ENCODE measurements at regions not wholly inside any gene's neighbourhood (a gene's known extent, or its start where the extent isn't known, plus 50 kb on each side); places are given as distances from the start of the nearest gene placed in this dataset.

DNA sequence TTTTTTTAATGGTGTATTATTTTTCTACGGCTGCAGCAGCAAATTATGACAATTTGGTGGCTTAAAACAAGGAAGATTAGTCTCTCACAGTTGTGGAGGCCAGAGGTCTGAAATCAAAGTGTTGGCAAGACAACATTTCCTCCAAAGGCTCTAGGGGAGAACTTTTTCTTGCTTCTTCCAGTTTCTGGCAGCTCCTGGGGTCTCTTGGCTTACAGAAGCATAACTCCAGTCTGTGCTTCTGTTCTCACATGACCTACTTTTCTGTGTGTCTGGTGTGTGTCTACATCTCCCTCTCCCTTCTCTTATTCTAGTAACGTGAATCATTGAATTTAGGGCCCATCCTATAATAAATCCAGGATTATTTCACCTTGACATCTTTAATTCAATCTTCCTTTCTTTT, 551.9 kb upstream of the LUZP2 start:
- DNase-seq: no peak
- no peaks in the 10 kb centered on the region for H3K36me3 ChIP-seq
- no peaks in the 10 kb centered on the region for H3K4me1 ChIP-seq
- no peak overlapping the region for H3K4me3 ChIP-seq (ENCODE audit: low read depth, low read length)
- TF ChIP-seq, protein P1, sequence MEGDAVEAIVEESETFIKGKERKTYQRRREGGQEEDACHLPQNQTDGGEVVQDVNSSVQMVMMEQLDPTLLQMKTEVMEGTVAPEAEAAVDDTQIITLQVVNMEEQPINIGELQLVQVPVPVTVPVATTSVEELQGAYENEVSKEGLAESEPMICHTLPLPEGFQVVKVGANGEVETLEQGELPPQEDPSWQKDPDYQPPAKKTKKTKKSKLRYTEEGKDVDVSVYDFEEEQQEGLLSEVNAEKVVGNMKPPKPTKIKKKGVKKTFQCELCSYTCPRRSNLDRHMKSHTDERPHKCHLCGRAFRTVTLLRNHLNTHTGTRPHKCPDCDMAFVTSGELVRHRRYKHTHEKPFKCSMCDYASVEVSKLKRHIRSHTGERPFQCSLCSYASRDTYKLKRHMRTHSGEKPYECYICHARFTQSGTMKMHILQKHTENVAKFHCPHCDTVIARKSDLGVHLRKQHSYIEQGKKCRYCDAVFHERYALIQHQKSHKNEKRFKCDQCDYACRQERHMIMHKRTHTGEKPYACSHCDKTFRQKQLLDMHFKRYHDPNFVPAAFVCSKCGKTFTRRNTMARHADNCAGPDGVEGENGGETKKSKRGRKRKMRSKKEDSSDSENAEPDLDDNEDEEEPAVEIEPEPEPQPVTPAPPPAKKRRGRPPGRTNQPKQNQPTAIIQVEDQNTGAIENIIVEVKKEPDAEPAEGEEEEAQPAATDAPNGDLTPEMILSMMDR (IDR thresholded peaks at IDR 0.05; ENCODE audit: low read depth, low read length): no peak
- no peaks in the 10 kb centered on the region for H3K9me3 ChIP-seq
- H3K27me3 ChIP-seq: no peaks in the 10 kb centered on the region

DNA sequence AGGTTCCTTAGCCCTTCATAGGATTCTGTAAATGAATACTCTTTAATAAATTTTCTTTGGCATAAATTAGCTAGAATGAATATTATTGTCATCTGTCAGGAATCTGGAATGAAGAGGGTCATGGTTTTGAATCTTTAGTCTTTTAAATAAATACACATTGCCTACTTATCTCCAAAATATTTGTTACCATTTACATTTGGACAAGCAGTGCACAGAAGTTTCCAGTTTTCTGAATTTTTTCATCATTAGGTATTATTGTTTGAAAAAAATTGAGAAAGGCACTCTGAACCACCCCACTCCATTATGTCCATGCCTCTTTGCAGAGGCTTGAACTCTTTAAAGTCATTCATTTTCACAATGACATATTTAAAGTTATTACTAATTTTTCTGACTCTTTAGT, 549.0 kb upstream of the LUZP2 start:
- no peaks in the 10 kb centered on the region for H3K4me1 ChIP-seq
- no peak overlapping the region for H3K4me3 ChIP-seq (ENCODE audit: low read depth, low read length)
- H3K27me3 ChIP-seq: no peaks in the 10 kb centered on the region
- H3K36me3 ChIP-seq: no peaks in the 10 kb centered on the region
- no peaks in the 10 kb centered on the region for H3K9me3 ChIP-seq
- no peak for DNase-seq
- TF ChIP-seq, protein P1 (IDR thresholded peaks at IDR 0.05; ENCODE audit: low read depth, low read length): no peak

DNA sequence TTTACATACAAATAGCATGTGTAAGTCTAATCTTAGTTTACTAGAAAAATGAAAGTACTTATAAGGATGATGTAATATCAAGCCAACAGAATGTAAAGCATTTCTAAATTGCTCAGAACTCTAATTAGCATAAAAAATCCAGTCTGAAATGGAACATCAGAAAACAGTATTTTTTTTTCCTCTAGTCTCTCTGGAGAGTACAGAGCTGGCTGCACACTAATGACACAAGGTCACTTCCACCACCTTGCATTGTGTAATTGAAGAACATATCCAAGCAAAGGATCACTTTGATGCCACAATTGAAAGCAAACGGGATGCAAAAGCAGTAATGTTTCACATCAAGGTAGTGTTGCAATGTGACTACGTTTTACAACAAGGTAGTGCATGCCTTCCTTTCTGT, 548.0 kb upstream of the LUZP2 start:
- H3K36me3 ChIP-seq: no peaks in the 10 kb centered on the region
- no peak for DNase-seq
- H3K4me1 ChIP-seq: no peaks in the 10 kb centered on the region
- no peak overlapping the region for H3K4me3 ChIP-seq (ENCODE audit: low read depth, low read length)
- H3K27me3 ChIP-seq: no peaks in the 10 kb centered on the region
- no peaks in the 10 kb centered on the region for H3K9me3 ChIP-seq
- TF ChIP-seq, protein P1 (IDR thresholded peaks at IDR 0.05; ENCODE audit: low read depth, low read length): no peak

DNA sequence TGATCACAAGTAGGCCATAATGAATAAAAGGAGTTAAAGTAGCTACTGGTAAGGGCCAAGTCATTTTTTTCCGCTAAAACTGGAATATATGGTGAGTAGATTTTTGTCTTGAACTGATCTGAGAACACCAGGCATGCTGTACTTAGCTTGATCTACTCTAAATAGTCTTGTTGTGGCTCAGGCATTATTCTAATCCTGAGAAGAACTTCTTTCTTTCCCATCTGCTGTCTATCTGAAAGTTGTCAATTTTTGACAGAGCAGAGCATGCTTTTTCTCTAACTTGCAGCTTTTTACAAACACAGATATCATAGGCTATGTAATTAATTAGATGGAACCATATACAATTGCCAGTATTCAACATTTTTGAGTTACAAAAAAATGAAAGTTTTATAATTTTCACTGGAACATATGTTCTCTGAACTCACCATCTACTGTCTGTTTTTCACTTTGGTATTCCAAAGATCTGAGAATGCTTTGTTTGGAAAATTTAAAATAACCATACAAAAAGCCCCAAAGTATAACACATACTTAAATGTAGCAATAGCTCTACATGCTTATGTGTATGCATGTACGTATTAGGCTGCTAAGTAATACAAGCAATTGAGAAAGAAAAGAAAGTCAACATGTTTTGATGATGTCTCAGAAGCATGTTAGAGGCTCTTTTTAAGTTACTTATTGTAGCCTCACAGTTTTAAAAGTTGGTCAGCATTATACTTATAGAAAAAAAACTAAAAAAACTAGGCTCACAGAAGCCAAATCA, 542.7 kb upstream of the LUZP2 start:
- Histone ChIP-seq H3K4me3 (ENCODE audit: low read depth, low read length) (no peak overlapping the region), H3K27me3 (no peaks in the 10 kb centered on the region), H3K36me3 (no peaks in the 10 kb centered on the region), H3K4me1 (no peaks in the 10 kb centered on the region), H3K9me3 (no peaks in the 10 kb centered on the region)
- TF ChIP-seq, protein P1 (IDR thresholded peaks at IDR 0.05; ENCODE audit: low read depth, low read length): no peak
- no peak for DNase-seq

DNA sequence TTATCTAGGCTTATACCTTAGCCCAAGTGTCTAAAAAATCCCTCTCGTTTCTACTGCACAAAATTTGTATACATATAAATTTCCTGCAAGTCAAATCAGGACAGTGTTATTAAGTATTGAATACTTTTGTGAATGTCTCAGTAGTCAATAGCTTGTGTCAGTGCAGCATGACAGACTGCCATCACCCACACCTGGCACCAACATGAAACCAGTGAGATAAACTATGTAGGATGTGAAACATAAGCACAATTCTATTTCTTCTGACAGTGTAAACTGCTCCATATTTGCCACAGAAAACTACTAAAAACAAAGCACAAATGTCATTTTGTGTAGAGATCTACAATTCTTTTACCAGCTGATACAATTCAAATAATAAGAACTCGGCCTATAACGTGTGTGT, 542.1 kb upstream of the LUZP2 start:
- Histone ChIP-seq H3K9me3 (no peaks in the 10 kb centered on the region), H3K27me3 (no peaks in the 10 kb centered on the region), H3K4me3 (ENCODE audit: low read depth, low read length) (no peak overlapping the region), H3K36me3 (no peaks in the 10 kb centered on the region), H3K4me1 (no peaks in the 10 kb centered on the region)
- TF ChIP-seq, protein P1 (IDR thresholded peaks at IDR 0.05; ENCODE audit: low read depth, low read length): no peak
- DNase-seq: no peak

DNA sequence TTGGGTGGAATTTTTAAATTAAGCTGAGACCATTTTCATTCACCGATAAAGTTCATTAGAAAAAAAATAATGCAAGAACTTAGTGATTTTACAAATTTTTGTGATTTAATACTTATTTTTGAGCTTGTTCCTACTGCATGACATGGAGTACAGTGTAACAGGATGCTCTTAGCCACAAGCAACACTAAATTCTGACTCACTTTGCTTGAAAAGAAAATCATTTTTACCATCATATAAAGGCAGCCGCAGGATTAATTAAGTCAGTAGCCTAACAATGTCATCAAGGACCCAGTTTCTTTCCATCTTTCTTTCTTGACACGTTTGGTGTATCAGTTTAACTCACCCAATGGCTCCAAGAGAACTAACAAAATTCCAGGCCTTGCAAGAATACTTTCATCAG, 540.3 kb upstream of the LUZP2 start:
- DNase-seq: no peak
- Histone ChIP-seq H3K4me1 (no peaks in the 10 kb centered on the region), H3K9me3 (no peaks in the 10 kb centered on the region), H3K27me3 (no peaks in the 10 kb centered on the region), H3K36me3 (no peaks in the 10 kb centered on the region), H3K4me3 (ENCODE audit: low read depth, low read length) (no peak overlapping the region)
- TF ChIP-seq, protein P1 (IDR thresholded peaks at IDR 0.05; ENCODE audit: low read depth, low read length): no peak
